ENCODE measurements at regions not wholly inside any gene's neighbourhood (a gene's known extent, or its start where the extent isn't known, plus 50 kb on each side); places are given as distances from the start of the nearest gene placed in this dataset.

- TF ChIP-seq CTCF (IDR thresholded peaks at IDR 0.05 in 2 of 3, conservative IDR thresholded peaks at IDR 0.05 in 1 of 3; ENCODE audit: control insufficient read depth in 2 of 3, extremely low read depth in 1 of 3, insufficient read depth in 1 of 3, low read depth in 3 of 3, low read length in 3 of 3): no peak
- TF ChIP-seq POLR2AphosphoS5 (IDR thresholded peaks at IDR 0.05; ENCODE audit: low read length): no peak
- TF ChIP-seq, protein P1, sequence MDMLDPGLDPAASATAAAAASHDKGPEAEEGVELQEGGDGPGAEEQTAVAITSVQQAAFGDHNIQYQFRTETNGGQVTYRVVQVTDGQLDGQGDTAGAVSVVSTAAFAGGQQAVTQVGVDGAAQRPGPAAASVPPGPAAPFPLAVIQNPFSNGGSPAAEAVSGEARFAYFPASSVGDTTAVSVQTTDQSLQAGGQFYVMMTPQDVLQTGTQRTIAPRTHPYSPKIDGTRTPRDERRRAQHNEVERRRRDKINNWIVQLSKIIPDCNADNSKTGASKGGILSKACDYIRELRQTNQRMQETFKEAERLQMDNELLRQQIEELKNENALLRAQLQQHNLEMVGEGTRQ (IDR thresholded peaks at IDR 0.05; ENCODE audit: borderline replicate concordance, low read depth, low read length): no peak
- TF ChIP-seq TBL1XR1 (IDR thresholded peaks at IDR 0.05; ENCODE audit: low read depth, low read length): no peak
- TF ChIP-seq GABPA (IDR thresholded peaks at IDR 0.05; ENCODE audit: low read depth): no peak
- TF ChIP-seq BACH1 (IDR thresholded peaks at IDR 0.05; ENCODE audit: borderline replicate concordance): no peak
- no peak for TF ChIP-seq MTA2 (IDR thresholded peaks at IDR 0.05; ENCODE audit: low read depth)
- no peak for TF ChIP-seq WRNIP1 (IDR thresholded peaks at IDR 0.05; ENCODE audit: borderline replicate concordance, low read depth, low read length)
- no peak for TF ChIP-seq RAD21 (IDR thresholded peaks at IDR 0.05; ENCODE audit: insufficient read depth, low read depth, low read length)
- no peak for TF ChIP-seq BMI1 (IDR thresholded peaks at IDR 0.05; ENCODE audit: borderline replicate concordance)
These were observed 190.0 kb downstream of the MZT1 start for GRCh38 chr13:72537395-72537780.
